ENCODE measurements at regions not wholly inside any gene's neighbourhood (a gene's known extent, or its start where the extent isn't known, plus 50 kb on each side); places are given as distances from the start of the nearest gene placed in this dataset.
A peak's percentile ranks its signal among the peaks of the same experiment; 100 is the strongest.
"Not testable (repeated sequence)": the region's sequence is repeated elsewhere in the genome, so short reads cannot be mapped to it uniquely, and the experiment has no call there.

- DNase-seq (ENCODE audit: low read depth, low spot score) = not testable (repeated sequence)
These were observed 4427.5 kb upstream of the TPTE start for GRCh38 chr21:6093870-6094269.

- not testable (repeated sequence) for DNase-seq (ENCODE audit: low read depth, low spot score)
These were observed 4426.1 kb upstream of the TPTE start for GRCh38 chr21:6095304-6095703.

GRCh38 chr21:6096560-6097424 lies 4424.6 kb upstream of the TPTE start:
- not testable (repeated sequence) for DNase-seq (ENCODE audit: low read depth, low spot score)

- not testable (repeated sequence) for DNase-seq (ENCODE audit: low read depth, low spot score)
These were observed 4423.6 kb upstream of the TPTE start for GRCh38 chr21:6097736-6098135.

- not testable (repeated sequence) for DNase-seq (ENCODE audit: low read depth, low spot score)
These were observed 4423.0 kb upstream of the TPTE start for GRCh38 chr21:6098191-6098935.

GRCh38 chr21:6101588-6101987 lies 4419.8 kb upstream of the TPTE start:
- not testable (repeated sequence) for DNase-seq (ENCODE audit: low read depth, low spot score)

- DNase-seq (ENCODE audit: low read depth, low spot score) = not testable (repeated sequence)
These were observed 4416.8 kb upstream of the TPTE start for GRCh38 chr21:6104546-6104945.

GRCh38 chr21:6106686-6107567 lies 4414.5 kb upstream of the TPTE start:
- DNase-seq (ENCODE audit: low read depth, low spot score) = not testable (repeated sequence)

GRCh38 chr21:6108894-6109293 lies 4412.5 kb upstream of the TPTE start:
- DNase-seq (ENCODE audit: low read depth, low spot score) = not testable (repeated sequence)

GRCh38 chr21:6109774-6110173 lies 4411.6 kb upstream of the TPTE start:
- DNase-seq (ENCODE audit: low read depth, low spot score) = peak; percentile 1

GRCh38 chr21:6110716-6111343 lies 4410.6 kb upstream of the TPTE start:
- not testable (repeated sequence) for DNase-seq (ENCODE audit: low read depth, low spot score)

- not testable (repeated sequence) for DNase-seq (ENCODE audit: low read depth, low spot score)
These were observed 4410.0 kb upstream of the TPTE start for GRCh38 chr21:6111354-6111753.

- DNase-seq (ENCODE audit: low read depth, low spot score) = not testable (repeated sequence)
These were observed 4403.0 kb upstream of the TPTE start for GRCh38 chr21:6118336-6118735.

GRCh38 chr21:6120863-6121262 lies 4400.5 kb upstream of the TPTE start:
- DNase-seq (ENCODE audit: low read depth, low spot score) = not testable (repeated sequence)

GRCh38 chr21:6122629-6123028 lies 4398.8 kb upstream of the TPTE start:
- not testable (repeated sequence) for DNase-seq (ENCODE audit: low read depth, low spot score)

GRCh38 chr21:6123224-6123623 lies 4398.2 kb upstream of the TPTE start:
- DNase-seq (ENCODE audit: low read depth, low spot score) = not testable (repeated sequence)

GRCh38 chr21:6125549-6126240 lies 4395.7 kb upstream of the TPTE start:
- DNase-seq (ENCODE audit: low read depth, low spot score) = peak; percentile 0

- not testable (repeated sequence) for DNase-seq (ENCODE audit: low read depth, low spot score)
These were observed 4394.2 kb upstream of the TPTE start for GRCh38 chr21:6126976-6127732.

- not testable (repeated sequence) for DNase-seq (ENCODE audit: low read depth, low spot score)
These were observed 4390.6 kb upstream of the TPTE start for GRCh38 chr21:6130734-6131133.

- not testable (repeated sequence) for DNase-seq (ENCODE audit: low read depth, low spot score)
These were observed 4388.0 kb upstream of the TPTE start for GRCh38 chr21:6133373-6133772.
